CD1c-positive myeloid dendritic cell (primary cell): ENCODE measurements at regions not wholly inside any gene's neighbourhood (a gene's known extent, or its start where the extent isn't known, plus 50 kb on each side); places are given as distances from the start of the nearest gene placed in this dataset.

Experiments
- DNase-seq: peaks from one replicate; pipeline ENCODE4 v3.0.0-alpha.2; 2016; ENCODE audit errors: extremely low spot score

DNA sequence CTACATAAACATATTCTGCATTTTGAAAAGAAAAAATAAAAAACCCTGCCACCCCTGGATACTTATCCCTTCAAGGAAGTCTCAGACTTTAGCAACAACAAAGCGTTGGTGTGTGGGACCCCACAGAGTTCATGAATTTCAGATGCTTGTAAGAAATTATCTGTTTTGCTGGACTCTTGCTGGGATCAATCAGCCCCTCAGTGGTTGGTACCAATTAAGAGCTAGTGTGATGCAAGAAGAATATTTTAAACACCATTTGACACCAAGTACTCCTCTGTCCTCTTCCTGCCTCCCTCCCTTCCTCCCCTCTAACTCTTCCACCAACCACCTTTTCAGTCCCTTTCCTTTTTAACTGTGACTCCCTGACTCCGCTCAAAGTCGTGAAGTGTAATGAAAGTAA, 51.5 kb downstream of the SST start:
- no peak for DNase-seq

DNA sequence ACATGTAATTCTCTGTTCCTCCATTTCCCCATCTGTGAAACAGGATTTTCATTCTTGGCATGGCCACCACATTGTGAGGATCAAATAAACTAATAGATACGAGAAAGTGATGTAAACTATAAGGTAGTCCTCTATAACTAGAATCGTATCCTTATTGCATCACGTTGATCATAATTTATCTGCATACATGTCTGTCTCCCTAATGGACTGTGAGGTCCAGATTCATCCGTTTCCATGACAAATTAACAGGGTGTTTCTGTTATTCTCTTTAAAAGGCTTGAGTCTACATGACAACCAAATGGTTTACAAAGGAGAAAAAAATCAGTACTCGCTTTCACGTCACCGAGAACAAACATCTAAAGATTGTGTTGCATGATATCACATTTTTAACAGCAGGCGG, 53.0 kb downstream of the SST start:
- no peak for DNase-seq

DNA sequence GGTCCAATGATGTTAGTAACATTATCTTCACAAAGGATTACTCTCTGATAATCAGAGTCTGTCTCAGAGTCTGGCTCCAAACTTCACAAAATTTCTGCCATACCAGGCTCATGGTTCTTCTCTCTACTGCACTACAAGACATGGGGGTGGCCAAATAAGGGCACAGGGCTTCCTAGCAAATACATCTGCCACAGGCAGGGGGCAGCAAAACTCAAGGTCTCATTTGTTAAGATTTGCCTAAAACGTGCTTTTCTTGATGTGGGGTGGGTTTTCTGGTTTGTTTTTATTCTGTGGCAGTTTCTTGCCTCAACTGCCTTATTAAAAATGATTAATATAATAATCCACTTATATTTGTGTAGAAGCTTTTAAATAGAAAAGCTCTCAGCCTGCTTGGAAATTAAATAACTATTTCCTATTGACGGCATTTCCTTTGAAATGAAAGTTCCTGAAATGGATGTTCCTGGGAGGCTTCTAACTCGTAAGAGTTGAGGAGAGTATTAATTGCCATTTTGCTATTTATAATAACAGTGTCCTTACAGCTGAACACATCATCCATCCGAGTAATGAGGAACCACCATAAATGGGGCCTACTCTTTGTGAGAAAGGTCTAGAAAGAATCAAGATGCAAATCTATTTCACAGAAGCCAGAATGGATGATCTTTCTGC, 53.8 kb downstream of the SST start:
- peak; percentile 68 for DNase-seq

DNA sequence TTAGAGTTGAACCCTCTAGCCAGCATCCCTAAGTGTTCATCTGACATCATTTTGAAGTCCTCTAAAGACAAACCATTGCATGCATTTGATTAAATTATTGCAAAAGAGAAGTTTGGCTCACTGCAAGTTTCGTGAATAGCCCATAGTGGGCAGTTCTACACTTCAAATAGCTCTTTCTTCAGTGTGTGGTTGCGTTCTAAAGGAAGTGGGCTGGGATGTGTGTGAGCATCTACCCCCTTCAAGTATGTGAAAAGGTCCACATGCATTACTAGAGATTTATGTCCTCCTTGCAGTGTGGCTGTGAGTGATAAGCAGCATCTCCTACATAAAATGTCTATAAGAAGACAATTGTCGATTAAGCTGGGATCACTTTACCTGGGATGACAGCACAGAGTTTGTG, 54.6 kb downstream of the SST start:
- DNase-seq, result no peak

DNA sequence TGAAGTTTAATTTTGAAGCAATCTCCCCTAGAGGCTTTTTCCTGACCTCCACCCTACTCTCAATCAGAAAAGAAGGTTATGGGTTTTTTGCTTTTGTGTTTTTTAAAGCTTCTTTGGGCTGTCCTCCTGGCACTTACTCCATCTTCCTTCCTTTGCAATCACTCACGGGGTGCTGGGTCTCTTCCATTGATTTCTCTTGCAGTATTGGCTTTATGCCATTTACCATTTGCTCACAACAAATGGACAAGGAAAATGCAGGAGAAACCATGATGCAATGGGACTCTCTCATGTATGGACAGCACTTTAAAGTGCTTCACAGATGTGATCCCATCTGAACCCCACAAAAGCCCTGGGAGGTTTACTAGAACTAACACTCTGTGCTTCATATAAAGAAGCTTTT, 57.5 kb downstream of the SST start:
- no peak for DNase-seq

DNA sequence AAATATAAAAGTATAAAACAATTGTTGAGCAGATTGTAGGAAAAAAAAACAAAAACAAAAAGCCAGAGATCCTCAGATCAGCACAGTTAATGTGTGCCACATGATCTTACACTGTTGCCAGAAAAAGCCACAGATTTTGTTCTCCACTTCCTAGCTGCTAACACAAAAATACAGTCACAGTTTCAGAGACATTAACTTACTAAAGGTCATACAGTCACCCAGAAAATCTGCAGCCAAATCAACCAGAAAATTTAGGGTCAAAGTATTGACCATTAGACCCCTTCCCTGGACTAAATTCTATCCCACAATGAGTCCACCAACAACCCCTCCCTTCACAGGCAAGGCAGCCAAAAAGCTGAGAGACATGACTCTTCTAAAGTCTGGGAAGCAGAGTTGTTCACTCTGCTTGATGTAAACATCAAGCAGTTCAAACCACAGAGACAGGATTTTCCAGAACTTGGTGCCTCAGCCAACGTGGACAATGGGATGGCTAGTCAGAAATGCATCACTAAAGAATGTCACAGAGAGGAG, 59.1 kb downstream of the SST start:
- no peak for DNase-seq

DNA sequence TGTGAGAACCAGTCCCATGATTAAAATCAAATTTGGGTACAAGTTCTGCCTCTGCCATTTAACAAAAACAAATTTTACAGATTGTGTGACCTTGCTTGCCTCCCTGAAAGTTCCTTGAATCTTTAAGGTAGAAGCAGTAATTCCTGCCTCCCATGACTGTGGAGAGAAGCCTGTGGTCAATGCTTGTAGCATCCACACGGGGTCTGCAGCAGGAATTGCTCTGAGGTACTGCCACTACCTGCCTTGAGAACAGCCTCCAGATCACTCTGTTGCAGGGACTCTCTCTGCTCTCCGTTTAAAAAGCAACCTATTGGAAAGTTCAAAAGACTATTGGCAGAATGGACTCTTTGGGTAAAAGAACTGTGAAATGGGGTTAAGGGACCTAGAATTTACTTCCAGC, 75.9 kb downstream of the SST start:
- DNase-seq, result no peak

DNA sequence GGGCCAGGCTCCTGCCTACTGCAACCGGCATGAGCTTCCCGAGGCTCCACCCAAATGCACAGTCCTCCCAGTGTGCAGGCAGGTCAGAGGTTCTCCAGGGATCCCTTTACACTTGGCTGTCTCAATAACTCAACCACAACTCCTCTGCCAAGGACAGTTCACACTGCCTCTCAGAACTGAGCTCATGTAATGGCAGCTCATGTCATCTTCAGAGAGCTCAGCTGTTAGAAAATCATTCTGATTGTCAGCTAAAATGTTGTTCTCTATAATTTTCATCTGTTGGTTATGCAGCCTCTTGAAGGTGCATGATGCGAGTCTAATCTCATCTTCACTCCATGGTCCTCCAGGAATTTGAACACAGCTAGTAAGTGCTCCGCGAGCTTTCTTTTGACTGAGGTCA, 76.7 kb downstream of the SST start:
- no peak for DNase-seq

DNA sequence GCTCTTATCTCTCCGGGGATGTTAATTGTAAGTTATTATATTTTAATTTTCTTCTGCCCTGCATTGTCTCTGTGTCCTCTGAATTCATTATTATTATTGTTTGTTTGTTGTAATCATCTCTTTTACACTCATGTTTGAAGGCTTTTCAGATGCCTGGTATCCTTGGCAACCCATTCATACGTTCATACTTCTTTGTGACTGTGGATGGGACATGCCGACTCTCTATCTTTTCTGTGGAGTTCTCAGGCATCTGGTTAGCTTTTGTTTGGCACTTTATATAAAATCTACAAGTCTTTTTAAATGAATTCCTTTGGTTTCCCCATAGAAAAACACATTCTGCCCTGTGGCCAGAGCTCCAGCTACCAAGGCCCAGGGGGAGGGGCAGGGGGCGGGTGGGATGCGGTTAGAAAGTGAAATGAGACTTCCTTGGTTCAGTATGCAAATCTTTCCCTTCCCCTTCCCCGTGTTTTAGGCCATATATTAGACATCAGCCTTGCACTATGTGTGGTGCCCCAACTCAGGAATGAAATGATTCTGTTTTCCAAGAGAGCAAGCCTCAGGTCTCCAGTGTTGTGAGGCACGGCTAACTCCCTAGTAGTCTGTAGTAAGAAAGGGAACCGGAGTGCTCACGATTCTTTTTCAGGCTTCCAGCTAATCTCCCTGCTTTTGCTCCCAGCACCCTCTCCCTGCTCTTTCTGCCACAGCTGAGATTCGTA, 79.2 kb downstream of the SST start:
- no peak for DNase-seq

DNA sequence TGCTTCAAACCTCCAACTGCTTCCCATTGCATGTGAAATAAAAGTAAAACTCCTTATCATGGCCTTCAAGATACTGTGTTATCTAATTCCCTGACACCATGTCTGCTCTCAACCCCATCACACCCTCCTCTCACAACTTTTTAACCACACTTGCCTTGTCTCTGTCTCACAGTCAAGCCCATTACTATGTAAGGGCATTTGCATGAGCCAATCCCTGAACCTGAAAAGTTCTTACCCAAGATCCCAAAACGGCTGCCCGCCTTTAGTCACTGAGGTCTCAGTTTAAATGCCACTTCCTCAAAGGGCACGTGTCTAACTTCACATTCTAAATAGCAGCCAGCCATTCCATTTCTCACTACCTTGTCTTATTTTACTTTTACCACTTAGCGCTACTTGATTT, 83.1 kb downstream of the SST start:
- no peak for DNase-seq

DNA sequence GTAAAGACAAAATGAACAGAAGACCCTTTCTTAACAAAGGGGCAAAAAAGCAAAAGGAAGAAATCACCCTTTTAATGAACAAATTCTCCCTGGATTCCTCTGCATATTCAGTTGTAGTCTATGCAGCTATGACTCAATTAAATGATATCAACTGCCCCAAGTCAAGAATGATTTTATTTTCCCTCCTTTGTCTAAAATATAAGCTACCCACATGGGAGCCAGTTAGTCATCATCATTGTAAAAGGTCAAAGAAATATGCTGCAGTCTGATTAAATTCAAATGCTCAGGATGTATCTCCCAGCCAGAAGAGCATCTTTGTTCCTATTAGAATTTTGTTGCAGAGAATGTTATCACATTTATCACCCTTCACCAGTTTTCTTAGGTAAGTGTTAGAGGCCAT, 84.0 kb downstream of the SST start:
- DNase-seq, result no peak

DNA sequence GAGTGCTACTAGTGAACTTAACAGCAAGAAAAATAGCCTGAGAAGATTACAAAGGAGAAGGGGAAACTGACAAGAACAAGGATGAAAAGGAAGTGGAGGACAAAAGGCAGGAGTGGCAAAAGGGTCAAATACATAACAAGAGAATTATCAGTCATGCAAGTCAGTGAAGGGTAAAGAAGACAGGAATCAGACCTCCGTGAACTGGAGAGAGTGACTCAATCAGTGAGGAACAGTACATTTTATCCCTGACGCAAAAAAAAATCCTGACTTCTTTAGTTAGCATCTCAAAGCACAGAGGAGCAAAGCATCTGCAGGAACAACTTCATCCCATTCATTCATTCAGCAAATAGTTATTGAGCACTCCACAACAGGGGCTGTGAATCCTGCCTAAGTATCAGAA, 97.8 kb downstream of the SST start:
- DNase-seq, result no peak

DNA sequence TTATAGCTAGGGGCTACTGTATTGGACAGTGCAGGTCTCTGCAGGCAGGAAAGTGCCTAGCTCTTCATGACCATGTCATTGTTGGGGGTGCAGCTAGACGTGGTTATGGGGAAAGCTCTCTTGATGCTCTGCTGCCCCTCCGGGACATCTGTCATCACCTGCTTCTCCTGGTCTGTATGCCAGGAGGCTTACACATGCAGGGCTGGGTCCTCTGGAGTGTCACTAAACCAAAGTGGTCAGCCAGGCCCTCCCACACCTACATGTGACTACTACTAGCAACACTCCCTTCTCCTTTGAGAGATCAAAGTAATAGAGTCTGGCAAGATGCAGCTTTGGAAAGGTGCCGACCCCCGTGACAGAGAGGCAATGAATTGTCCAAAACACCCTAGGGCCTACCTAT, 98.5 kb downstream of the SST start:
- DNase-seq, result no peak

DNA sequence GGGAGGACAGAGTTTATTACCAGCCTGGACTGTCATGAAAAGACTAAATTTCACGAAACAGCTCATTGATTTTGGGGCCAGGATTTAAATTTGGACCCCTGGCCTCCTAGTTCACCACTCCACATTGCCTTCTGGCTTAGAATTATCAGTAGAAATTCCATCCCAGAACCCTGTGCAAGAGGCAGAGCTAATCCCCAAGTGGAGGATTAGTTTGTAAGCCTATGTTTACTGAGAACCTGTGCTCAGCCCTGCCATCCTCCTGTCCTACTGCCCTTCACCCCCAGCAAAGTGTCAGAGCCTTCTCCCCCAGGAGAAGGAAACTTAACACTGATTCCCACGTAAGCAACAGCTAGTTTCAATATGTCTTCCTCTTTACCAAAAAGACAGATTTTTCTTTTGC, 99.4 kb downstream of the SST start:
- no peak for DNase-seq

DNA sequence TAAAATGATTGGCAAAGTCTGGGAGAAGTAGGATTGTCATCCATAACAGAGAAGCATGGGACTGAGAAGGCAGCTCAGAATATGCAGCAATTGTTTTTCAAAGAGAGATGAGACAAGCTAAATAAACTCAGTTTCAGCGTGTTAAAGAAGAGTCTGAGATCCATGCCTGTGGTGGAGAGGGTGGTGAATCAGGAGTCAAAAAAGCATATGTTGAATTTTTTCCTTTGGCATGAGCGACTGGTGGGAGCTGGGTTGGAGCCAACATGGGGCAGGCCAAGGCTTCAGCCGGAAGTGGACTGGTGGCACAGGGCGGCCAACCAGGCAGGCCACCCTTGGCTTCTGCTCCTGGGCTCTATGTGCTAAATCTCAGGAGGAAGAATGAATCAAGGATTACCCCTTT, 102.0 kb downstream of the SST start:
- DNase-seq, result no peak

DNA sequence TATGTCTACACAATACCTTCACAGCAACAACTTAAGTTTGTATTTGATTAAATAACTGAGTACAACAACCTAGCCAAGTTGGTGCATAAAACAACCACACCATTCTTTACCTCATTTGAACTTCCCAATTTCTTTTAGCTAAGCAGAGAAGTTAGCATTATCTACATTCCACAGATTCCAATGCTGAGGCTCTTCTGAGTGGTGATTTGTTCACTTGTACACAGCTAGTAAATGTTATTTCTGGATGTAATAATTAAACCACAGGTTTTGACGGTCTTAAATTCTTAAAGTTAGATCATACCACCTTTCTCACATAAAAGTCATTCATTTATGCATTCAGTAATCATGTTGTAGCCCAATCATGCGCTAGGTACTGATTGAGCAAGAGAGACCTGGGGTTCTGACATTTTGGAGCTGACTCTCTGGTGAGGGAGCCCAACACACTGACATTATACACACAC, 102.5 kb downstream of the SST start:
- DNase-seq, result no peak

DNA sequence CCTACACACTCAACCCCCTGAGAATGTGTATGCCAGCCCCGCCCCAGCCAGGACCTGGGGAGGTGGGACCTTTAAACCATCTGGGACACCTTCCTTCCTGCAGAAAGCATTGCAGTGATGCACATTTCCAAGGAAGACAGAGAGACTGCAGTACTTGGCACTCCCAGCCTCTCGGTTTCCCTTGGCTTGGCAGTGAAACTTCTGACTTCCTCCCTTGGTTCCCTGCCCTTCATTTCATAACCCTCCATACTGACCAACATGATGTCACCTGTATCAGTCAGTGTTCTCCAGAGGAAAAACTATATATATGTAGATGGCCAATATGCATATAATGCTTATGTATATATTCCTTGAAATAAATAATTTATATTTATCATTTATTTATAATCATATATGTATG, 103.2 kb downstream of the SST start:
- no peak for DNase-seq

DNA sequence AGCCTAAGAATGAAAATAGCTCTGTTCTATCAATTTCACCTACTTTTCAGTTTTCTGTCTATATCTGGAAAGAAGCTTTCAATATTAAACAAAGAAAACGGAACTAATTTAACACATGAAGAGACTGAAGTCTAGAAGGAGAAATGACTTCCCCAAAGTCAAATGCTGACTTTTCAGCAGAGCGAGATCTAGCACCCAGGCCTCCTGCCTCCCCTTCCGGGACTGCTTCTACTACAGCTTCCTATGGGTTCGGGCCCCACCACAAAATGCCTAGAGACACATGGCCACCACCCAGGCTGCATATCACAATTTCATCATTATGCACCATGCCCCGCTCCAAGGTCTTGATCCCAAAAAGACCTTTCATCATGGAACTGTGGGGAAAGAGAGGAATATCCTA, 104.5 kb downstream of the SST start:
- no peak for DNase-seq

DNA sequence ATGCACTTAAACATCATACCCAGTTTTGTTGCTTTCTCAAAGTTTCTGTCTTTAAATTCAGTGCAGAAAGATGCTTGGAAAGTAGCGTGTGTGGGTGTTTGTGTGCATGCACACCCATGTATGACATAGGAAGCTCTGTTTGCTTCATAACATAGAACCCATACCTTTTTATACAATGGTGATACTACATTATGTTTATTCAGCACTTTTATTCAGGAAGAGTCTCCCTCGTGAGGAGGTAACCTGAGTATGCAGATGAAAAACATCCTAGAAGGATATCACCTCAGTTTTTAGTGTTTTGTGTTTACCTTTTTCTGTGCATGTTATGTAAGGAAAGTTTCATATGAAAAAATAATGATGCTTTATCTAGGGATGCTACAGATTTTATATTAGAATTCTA, 111.2 kb downstream of the SST start:
- DNase-seq, result no peak

DNA sequence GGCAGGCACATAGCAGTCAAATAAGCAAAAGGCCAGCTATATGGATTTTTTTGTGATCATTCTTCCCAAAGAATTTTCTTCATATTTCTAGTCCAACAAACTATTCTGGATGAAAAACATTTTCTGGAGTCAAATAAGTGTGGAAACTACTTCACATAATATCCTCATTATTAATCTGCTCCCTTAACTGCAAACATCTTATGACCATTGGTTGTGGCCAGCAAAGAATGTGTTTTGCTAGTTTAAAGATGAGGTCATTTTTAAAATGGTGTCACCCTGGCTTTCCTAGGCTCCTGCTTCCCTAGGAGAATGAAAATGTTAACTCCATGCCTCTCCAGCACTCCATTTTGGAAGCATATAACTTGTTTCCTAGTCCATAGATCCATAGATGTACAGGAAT, 118.8 kb downstream of the SST start:
- no peak for DNase-seq

DNA sequence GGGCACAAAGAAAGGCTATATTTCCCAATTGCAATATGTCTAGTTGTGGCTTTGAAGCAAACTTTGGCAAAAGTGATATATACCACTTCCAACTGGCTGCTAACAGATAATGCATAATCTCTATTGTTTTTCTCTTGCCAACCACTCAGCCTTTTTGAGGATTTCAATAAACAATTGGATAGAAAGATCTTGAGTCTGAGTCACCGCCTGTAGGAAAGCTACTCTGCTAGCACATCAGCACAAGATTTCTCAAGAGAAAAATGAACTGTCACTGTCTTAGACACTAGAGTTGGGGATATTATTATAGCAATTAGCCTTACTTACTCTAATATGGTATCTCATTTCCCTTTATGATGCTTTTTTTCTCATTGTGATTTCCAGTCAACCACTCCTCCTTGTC, 119.7 kb downstream of the SST start:
- DNase-seq, result no peak

DNA sequence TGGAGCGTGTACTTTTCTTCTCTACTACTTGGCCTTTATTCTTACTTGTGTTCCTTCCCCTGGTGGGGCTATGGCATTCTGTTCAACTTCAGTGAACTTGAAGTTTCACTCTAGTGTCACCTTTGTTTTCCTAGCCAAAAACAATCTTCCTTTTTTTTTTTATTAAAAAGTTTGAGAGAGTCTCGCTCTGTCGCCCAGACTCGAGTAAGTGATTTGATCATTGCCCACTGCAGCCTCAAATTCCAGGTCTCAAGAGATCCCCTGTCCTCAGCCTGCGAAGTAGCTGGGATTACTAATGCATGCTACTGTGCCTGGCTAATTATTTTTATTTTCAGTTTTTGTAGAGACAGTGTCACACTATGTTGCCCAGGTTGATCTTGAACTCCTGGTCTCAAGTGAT, 124.8 kb downstream of the SST start:
- no peak for DNase-seq

DNA sequence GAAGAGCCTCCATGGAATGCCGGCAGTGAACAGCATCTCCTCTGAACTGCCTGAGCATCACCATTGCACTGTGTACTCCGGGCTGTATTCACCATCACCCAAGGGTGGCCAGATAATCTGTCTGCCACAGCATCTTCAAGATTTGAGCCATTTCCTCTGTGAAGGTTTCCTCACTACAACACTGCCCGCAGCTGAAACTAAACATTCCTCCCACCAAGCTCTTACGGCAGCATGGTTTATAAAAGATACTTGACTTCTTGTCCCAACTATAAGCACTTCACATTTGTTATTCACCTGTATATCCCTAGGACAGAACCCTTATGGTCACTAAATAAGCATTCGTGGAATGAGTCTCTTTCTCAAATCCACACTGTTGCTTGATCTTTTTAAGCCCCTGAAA, 125.9 kb downstream of the SST start:
- no peak for DNase-seq

DNA sequence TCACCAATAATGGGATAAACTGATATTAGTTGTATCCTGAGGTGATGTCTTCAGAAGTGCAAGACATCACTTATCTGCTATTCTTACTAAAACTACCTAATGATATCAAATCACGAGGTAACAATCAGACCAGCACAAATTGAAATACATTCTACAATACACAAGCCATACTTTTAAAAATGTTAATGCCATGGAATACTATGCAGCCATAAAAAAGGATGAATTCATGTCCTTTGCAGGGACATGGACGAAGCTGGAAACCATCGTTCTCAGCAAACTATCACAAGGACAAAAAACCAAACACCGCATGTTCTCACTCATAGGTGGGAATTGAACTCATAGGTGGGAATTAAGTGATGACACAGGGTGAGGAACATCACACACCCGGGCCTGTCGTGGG, 129.3 kb downstream of the SST start:
- no peak for DNase-seq
